A549 (cell line): ENCODE measurements at regions not wholly inside any gene's neighbourhood (a gene's known extent, or its start where the extent isn't known, plus 50 kb on each side); places are given as distances from the start of the nearest gene placed in this dataset.

Experiments used
- ATAC-seq, 2 experiments: fragments of 200-7000 bp in 1 of 2; fragments of >200 bp in 1 of 2; cut with Nextera tagmentation in 1 of 2; cut with Tn5 transposase in 1 of 2; 3 replicates each; pipeline versions ENCODE4 v1.8.0 to v1.9.1; 2018 to 2020; ENCODE audit warnings: mild to moderate bottlenecking in 1 of 2, moderate library complexity in 1 of 2
- CTCF ChIA-PET: fragments of 300-600 bp; sonication (Branson Sonifier 250); formaldehyde crosslinking; extraction: SDS; loops from one replicate; lab custom pipeline; 2021; ENCODE audit warnings: antibody characterized with exemption, inconsistent platforms; lab: Yijun Ruan, JAX
- POLR2A ChIA-PET: fragments of 350-600 bp; formaldehyde crosslinking; extraction: SDS; loops from one replicate; lab custom pipeline; 2021; ENCODE audit warnings: antibody characterized with exemption, inconsistent platforms; lab: Yijun Ruan, JAX
- DNase-seq, 2 experiments: peaks; one replicate each; pipeline versions ENCODE4 v3.0.0 to v3.0.0-alpha.2; 2011 to 2016; ENCODE audit warnings: low read depth in 1 of 2, low spot score in 1 of 2
- FAIRE-seq: peaks from 2 replicates; lab custom pipeline; 2011; peaks lifted over from hg19 to GRCh38; lab: Jason Lieb, UNC
- H3K27ac ChIP-seq, 2 experiments: fragments of >200 bp; sonication (Bioruptor Twin); formaldehyde crosslinking; 3 replicates each; pipeline ENCODE4 v1.5.1; 2016 to 2017
- H3K4me1 ChIP-seq: fragments of >200 bp; sonication (Bioruptor Twin); formaldehyde crosslinking; 3 replicates; pipeline ENCODE4 v1.6.1; 2016
- H3K4me2 ChIP-seq: fragments of >200 bp; sonication (Bioruptor Twin); formaldehyde crosslinking; 3 replicates; pipeline ENCODE4 v1.6.1; 2016
- H3K4me3 ChIP-seq: fragments of >200 bp; sonication (Bioruptor Twin); formaldehyde crosslinking; 3 replicates; pipeline ENCODE4 v1.5.1; 2016
- H3K9me3 ChIP-seq: fragments of >200 bp; sonication (Bioruptor Twin); formaldehyde crosslinking; 3 replicates; pipeline ENCODE4 v1.6.1; 2016
- ATOH8 ChIP-seq: fragments of 250-450 bp; sonication (Bioruptor Pico); IDR thresholded peaks from 2 replicates; pipeline ENCODE4 v1.5.0; 2020; ENCODE audit warnings: low read depth, mild to moderate bottlenecking, moderate library complexity
- BCL3 ChIP-seq: fragments of >200 bp; sonication (Bioruptor Twin); formaldehyde crosslinking; IDR thresholded peaks from 3 replicates; pipeline ENCODE4 v1.6.1; 2016
- ELK1 ChIP-seq: fragments of 150-350 bp; IDR thresholded peaks from 2 replicates; pipeline ENCODE4 v1.6.1; 2014; ENCODE audit warnings: low read depth, mild to moderate bottlenecking, low read length
- ESRRA ChIP-seq: fragments of 150-350 bp; IDR thresholded peaks from 2 replicates; pipeline ENCODE4 v1.6.1; 2014; ENCODE audit warnings: mild to moderate bottlenecking, low read length, borderline replicate concordance
- FOSB ChIP-seq: fragments of 250-450 bp; sonication (Bioruptor Pico); IDR thresholded peaks from 2 replicates; pipeline ENCODE4 v1.5.0; 2020; ENCODE audit warnings: mild to moderate bottlenecking, moderate library complexity
- HES2 ChIP-seq: fragments of >200 bp; sonication (Bioruptor Twin); formaldehyde crosslinking; IDR thresholded peaks from 2 replicates; pipeline ENCODE4 v1.6.1; 2016
- HOXB13 ChIP-seq: fragments of 250-450 bp; sonication (Bioruptor Pico); IDR thresholded peaks from 2 replicates; pipeline ENCODE4 v1.5.0; 2020; ENCODE audit warnings: low read depth, mild to moderate bottlenecking, moderate library complexity
- JUN ChIP-seq, 2 experiments: fragments of >200 bp; sonication (Bioruptor Twin); formaldehyde crosslinking; IDR thresholded peaks; 2 replicates in 1 of 2; 3 replicates in 1 of 2; pipeline ENCODE4 v1.6.1; 2016 to 2017
- JUNB ChIP-seq: fragments of >200 bp; sonication (Bioruptor Twin); formaldehyde crosslinking; IDR thresholded peaks from 2 replicates; pipeline ENCODE4 v1.6.1; 2016
- KDM5A ChIP-seq: fragments of 200-600 bp; sonication (generic); IDR thresholded peaks from 2 replicates; pipeline ENCODE4 v1.6.1; 2016; ENCODE audit warnings: antibody characterized with exemption, mild to moderate bottlenecking
- MAX ChIP-seq: IDR thresholded peaks from 2 replicates; pipeline ENCODE4 v1.6.1; 2012
- MYC ChIP-seq: IDR thresholded peaks from 2 replicates; pipeline ENCODE4 v1.6.1; 2012; ENCODE audit warnings: mild to moderate bottlenecking, inconsistent platforms, low read length, improper control_type of control experiment, borderline replicate concordance
- PBX3 ChIP-seq: IDR thresholded peaks from 2 replicates; pipeline ENCODE4 v1.6.1; 2012
- RAD21 ChIP-seq, 2 experiments: fragments of >200 bp in 1 of 2; sonication (Bioruptor Twin) in 1 of 2; formaldehyde crosslinking in 1 of 2; IDR thresholded peaks in 1 of 2; conservative IDR thresholded peaks in 1 of 2; 2 replicates in 1 of 2; 3 replicates in 1 of 2; pipeline ENCODE4 v1.6.1; 2012 to 2018; ENCODE audit warnings: inconsistent platforms in 1 of 2
- RARB ChIP-seq: fragments of 250-450 bp; sonication (Bioruptor Pico); IDR thresholded peaks from 2 replicates; pipeline ENCODE4 v1.8.0; 2021; ENCODE audit warnings: mild to moderate bottlenecking, moderate library complexity
- RNF2 ChIP-seq: fragments of 200-600 bp; sonication (generic); IDR thresholded peaks from 2 replicates; pipeline ENCODE4 v1.6.1; 2016; ENCODE audit warnings: low read depth, mild to moderate bottlenecking, antibody characterized with exemption, moderate library complexity, borderline replicate concordance
- ZFP36 ChIP-seq: fragments of 450-650 bp; IDR thresholded peaks from 2 replicates; pipeline ENCODE4 v1.6.1; 2014; ENCODE audit warnings: borderline replicate concordance; ENCODE audit not compliant: partially characterized antibody
- ZNF302 ChIP-seq: fragments of 250-450 bp; sonication (Bioruptor Pico); IDR thresholded peaks from 2 replicates; pipeline ENCODE4 v1.9.0; 2021; ENCODE audit warnings: inconsistent platforms, mild to moderate bottlenecking, moderate library complexity
- ZSCAN20 ChIP-seq: fragments of 250-450 bp; sonication (Bioruptor Pico); IDR thresholded peaks from 2 replicates; pipeline ENCODE4 v1.8.0; 2022; ENCODE audit warnings: mild to moderate bottlenecking, moderate library complexity
- WGBS: methylation state at CpG from one replicate; pipeline ENCODE4 v1.1.6; 2017; ENCODE audit errors: missing lambda C conversion rate; 5-methylcytosine and 5-hydroxymethylcytosine counted together

GRCh38 chr1:200351826-200352549 lies 57.8 kb downstream of the ZNF281 start:
- peak overlapping the region; percentile 56 to 73 for H3K27ac ChIP-seq
- peak in 1 of 2 experiments; percentile 60; a peak in 3 of 6 replicates for ATAC-seq
- 33% methylated on average over 4 of the region's 4 CpGs for WGBS
- ChIA-PET POLR2A (no interaction called here), CTCF (no interaction called here)
- TF ChIP-seq FOSB (CRISPR knock-in tag) (no peak), JUN (IDR thresholded peaks at IDR 0.05) (no peak), JUNB (no peak), RNF2 (no peak)
- peak in 1 of 2 experiments; percentile 28 for DNase-seq
- no peak overlapping the region for H3K4me3 ChIP-seq
- no peak for FAIRE-seq
- H3K9me3 ChIP-seq = no peaks in the 10 kb centered on the region
- H3K4me2 ChIP-seq = peak overlapping the region; percentile 64
- peaks cover 24% of the 10 kb centered on the region for H3K4me1 ChIP-seq

- no peaks in the 10 kb centered on the region for H3K9me3 ChIP-seq
- H3K4me3 ChIP-seq = no peak overlapping the region
- TF ChIP-seq FOSB (CRISPR knock-in tag) = no peak
- TF ChIP-seq ZSCAN20 = no peak
- TF ChIP-seq PBX3 = no peak
- TF ChIP-seq ZNF302 (CRISPR knock-in tag) = no peak
- TF ChIP-seq BCL3 = no peak
- TF ChIP-seq MAX = no peak
- TF ChIP-seq KDM5A = no peak
- no peak for TF ChIP-seq HOXB13
- no peak for TF ChIP-seq HES2
- TF ChIP-seq ZFP36 = no peak
- no peak for TF ChIP-seq ATOH8 (CRISPR knock-in tag)
- TF ChIP-seq MYC = no peak
- TF ChIP-seq ELK1 = no peak
- H3K27ac ChIP-seq = peak overlapping the region; percentile 56 to 73
- ChIA-PET CTCF (no interaction called here), POLR2A (no interaction called here)
- peaks cover 24% of the 10 kb centered on the region for H3K4me1 ChIP-seq
- peak overlapping the region; percentile 64 for H3K4me2 ChIP-seq
- peak in 1 of 2 experiments; percentile 20; a peak in 1 of 6 replicates for ATAC-seq
- no peak for FAIRE-seq
- WGBS = 70% methylated on average over 4 of the region's 4 CpGs
- no peak for DNase-seq
Observed at GRCh38 chr1:200351425-200351824, 58.4 kb downstream of the ZNF281 start.

- Histone ChIP-seq H3K4me3 (no peak overlapping the region), H3K27ac (no peak overlapping the region), H3K9me3 (no peaks in the 10 kb centered on the region), H3K4me1 (peaks cover 20% of the 10 kb centered on the region), H3K4me2 (no peak overlapping the region)
- ChIA-PET POLR2A (no interaction called here), CTCF (no interaction called here)
- TF ChIP-seq RARB (CRISPR knock-in tag) (no peak), ESRRA (no peak), PBX3 (no peak), ATOH8 (CRISPR knock-in tag) (no peak), BCL3 (no peak), RAD21 (conservative IDR thresholded peaks at IDR 0.05 in 1 of 2, IDR thresholded peaks at IDR 0.05 in 1 of 2) (no peak), ZSCAN20 (no peak)
- no peak for ATAC-seq
- no peak for DNase-seq
- no peak for FAIRE-seq
- 78% methylated on average over 9 of the region's 9 CpGs for WGBS
Observed at GRCh38 chr1:200346700-200347099, 63.1 kb downstream of the ZNF281 start.
